Superior temporal gyrus (tissue), 1 donor: ENCODE measurements at regions not wholly inside any gene's neighbourhood (a gene's known extent, or its start where the extent isn't known, plus 50 kb on each side); places are given as distances from the start of the nearest gene placed in this dataset.
"Not testable (repeated sequence)": the region's sequence is repeated elsewhere in the genome, so short reads cannot be mapped to it uniquely, and the experiment has no call there.

Experiments used
- DNase-seq: peaks from one replicate; pipeline ENCODE4 v3.0.0-alpha.2; 2016; ENCODE audit errors: extremely low spot score

DNA sequence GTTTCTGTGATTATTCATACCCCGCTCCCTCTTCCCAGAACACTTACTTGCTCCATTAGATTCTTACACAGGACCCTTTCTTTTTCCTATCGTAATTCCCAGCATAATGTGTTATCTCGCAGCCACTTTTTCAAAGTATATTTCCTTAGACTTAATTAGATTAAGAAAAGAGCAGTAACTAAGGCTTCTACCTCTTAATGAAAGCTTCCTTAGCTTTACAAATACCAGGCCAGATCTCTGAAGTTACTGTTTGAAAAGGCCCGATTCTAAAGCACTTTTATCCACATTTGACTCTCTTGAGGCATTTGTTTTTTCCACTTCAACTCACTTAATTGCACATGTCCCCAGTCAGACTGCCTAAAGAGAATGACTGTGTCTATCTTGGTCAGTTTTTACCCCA lies 1264.3 kb upstream of the ADGRL2 start:
- DNase-seq, result no peak

GRCh38 chr1:80535466-80535865 lies 1265.3 kb upstream of the ADGRL2 start:
- DNase-seq, result no peak

DNA sequence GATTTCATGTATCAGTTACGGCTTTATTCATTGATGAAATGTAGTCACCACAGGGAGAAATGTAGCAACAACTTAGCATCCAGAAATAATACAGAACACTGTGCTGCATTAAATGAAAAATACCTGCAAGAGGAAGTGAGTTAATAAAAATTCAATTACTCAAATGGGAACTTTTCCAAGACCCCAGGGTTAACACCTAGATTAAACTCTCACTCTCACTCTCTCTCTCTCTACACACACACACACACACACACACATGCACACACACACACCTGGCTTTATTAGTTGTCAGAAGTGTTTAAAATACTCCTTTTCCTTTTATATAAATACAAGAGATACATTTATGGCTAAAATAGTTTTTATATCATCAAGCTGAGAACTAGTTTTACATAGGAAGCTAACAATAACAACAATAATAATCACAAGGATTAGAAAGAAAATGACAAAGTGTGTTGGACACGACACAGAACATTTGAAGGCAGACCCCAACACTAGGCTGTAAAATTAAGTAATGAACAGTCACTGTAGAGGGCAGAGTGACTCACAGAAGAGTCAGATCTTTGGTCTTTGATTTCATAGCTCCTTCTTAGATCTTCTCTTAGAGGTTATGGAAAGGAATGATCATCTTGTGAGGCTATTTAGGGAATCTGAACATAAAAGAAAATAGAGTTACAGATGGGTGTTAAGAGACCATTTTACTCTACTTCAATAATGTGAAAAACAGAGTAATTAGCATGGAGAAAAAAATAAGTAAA lies 1266.0 kb upstream of the ADGRL2 start:
- no peak for DNase-seq

DNA sequence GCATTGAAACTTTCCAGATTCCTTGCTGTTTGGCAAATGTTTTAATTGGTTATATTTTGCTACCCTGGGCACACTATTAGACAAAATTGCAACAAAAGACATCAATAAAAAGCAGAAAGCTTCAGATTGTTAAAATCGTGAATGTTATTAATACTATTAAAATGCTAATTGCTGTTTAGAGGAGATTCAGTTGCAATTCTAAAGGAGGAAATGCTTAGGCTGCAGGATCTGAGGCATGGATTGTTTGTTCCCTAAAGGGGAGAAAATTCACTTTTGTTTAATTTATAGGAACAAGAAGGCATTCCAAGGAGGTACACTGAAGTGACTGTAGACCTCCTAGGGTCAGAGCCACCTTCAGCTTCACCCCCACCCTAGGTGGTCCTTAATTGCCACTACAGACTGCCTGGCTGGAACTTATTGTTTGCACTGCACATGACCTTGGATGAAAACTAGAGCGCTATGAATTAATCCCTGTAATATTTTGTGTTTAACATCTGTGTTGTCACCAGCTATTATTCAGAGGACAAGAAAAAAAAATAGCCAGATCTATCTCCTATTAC lies 1266.9 kb upstream of the ADGRL2 start:
- no peak for DNase-seq

- no peak for DNase-seq
These were observed 1267.6 kb upstream of the ADGRL2 start for GRCh38 chr1:80533093-80533492.

GRCh38 chr1:80531182-80531581 lies 1269.6 kb upstream of the ADGRL2 start:
- DNase-seq, result no peak

DNA sequence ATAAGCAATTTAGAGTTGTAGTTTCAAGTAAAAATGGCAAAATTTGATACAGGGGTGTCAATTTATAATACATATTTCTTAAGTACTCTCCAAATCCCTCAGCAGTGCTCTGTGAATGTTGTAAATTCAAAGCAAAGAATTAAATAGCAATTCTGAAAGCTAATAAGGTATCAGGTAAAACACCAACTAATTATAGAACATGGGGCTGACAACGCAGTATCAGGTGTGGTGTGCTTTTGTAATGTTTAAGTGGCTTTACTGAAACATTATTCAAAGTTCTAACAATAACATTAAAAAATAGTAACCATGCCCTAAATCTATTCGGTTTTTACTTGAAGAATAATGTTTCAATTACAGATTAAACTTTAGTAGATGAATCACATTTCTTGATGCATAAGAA lies 1271.2 kb upstream of the ADGRL2 start:
- no peak for DNase-seq

DNA sequence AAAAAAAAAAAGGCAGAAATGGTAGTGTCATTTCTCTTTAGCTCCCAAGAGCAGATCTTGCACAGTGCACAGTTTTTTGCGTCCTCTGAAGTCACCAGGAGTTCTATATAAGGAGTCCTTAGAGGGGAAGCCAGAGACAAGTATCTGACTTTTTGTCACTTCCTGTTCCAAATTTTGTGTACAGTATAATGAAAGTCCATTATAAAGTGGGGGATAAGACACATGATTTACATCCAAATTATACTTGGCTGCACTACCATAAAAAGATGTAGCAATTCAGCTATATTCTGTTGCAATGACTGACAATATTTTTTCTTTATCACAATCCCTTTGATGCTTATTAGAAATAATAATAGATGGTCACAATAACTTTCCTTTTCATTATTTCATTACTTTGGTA lies 1276.9 kb upstream of the ADGRL2 start:
- DNase-seq, result no peak

DNA sequence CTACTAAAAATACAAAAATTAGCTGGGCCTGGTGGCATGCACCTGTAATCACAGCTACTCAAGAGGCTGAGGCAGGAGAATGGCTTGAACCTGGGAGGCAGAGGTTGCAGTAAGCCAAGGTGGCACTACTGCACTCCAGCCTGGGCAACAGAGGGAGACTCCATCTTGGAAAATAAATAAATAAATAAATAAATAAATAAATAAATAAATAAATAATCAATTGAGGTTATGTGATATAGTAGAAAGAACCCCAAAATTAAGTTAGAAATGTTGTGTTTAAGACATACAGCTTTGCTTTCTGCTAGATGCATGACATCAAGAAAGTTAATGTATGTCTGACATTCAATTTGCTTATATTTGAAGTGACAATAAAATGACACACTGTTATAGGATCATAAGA lies 1277.7 kb upstream of the ADGRL2 start:
- not testable (repeated sequence) for DNase-seq

GRCh38 chr1:80520949-80521348 lies 1279.8 kb upstream of the ADGRL2 start:
- DNase-seq, result no peak

DNA sequence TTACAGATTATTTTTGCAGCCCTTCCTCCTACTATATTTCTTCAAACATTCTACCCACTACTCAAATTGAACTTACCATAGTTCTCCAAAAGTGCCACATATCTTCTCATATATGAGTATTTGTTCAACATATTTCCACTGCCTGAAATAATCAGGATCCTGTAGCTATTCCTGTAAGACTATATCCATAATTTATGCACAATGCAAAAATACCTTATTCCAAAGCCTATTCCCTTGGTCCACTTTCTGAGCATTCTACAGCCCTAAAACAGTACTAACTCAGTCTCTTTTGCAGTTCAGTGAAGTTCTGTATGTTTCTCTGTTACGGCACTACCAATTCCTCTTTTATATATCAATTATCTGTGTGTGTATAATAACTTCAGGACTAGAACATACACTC lies 1283.7 kb upstream of the ADGRL2 start:
- DNase-seq, result no peak

GRCh38 chr1:80509965-80510522 lies 1290.7 kb upstream of the ADGRL2 start:
- no peak for DNase-seq

GRCh38 chr1:80506216-80506615 lies 1294.5 kb upstream of the ADGRL2 start:
- DNase-seq, result no peak

DNA sequence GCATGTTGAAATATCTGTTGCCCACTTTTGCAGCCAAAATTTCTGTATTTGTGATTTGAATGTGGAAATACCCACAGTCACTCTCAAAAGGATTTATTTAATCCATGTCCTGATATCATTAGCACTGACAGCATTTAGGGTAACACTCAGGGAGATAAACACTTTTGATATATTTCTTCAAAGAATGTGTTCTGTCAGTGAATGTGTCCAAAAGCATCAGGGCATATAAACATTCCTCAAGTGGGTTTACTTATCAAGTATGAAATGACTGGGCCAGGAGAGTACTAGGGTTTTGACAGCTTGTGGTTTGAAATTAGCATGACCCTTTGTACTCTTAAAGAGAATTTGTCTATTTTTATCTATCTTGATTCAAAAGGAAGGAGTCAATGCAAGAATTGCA lies 1302.1 kb upstream of the ADGRL2 start:
- DNase-seq, result no peak

DNA sequence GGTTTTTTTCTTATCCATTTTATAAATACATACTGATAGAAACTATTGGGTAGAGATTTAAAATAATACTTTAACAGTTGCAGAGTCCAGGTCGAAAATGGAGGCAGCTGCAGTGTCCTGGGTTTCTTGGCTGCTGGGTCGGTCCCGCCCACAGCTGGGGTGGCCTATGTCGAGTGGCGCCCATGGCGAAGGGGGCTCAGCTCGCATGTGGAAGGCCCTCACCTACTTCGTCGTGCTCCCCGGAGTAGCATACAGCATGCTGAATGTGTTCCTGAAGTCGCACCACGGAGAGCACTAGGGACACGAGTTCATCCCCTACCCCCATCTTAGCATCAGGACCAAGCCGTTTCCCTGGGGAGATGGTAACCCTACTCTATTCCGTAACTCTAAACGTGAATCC lies 1304.9 kb upstream of the ADGRL2 start:
- no peak for DNase-seq

- DNase-seq, result no peak
These were observed 1328.6 kb upstream of the ADGRL2 start for GRCh38 chr1:80472145-80472544.

DNA sequence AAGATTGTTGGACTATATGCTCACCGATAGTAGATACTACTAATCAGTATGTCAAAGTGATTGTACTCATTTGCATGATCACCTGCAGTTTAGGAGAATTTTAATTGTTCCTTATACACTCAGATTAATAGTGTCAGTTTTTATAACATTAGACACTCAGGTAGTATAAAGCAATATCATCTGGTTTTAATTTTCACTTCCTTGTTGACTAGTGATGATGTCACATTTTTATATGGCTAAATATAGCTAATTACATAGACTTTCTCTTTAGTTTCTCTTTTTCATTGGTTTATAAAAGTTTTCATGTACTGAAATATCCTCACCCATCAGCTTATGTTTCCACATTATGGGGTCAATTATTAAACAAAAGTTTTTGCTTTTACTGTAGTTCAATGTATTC lies 1332.4 kb upstream of the ADGRL2 start:
- DNase-seq, result no peak

DNA sequence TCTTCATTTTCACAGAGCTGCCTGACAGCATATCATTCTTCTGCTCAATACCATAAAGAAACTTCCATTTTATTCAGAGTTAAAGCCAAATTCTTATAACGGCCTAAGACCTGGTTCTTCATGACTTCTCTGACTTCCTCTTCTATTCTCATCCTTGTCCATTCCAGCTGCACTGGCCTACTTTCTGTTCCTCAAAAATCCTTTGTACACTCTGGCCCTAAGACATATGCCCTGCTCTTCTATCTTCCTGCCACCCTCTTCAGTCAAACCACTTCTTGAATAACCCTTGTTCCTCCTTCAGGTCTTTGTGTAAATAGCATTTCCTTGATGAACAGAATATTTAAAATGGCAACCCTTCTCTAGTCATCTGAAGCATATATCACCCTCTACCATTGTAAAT lies 1338.7 kb upstream of the ADGRL2 start:
- DNase-seq, result no peak

DNA sequence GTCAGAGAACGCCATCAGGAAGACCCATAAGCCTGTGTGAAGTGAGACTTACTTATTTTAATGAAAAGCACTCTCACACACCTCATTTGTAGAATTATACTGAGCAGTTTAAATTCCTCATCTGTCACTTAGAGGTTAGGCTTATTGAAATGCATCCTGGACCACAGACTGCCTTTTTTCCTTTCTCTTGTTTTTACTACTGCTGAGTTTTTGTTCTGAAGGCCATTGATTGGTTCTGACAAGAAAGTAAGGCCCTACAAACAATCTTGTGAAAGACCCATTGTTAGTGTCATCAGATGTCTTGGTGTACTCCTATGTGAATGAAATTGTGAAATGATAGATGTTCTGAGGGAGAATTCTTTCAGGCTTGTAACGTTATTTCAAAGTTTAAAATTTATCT lies 1343.3 kb upstream of the ADGRL2 start:
- no peak for DNase-seq

DNA sequence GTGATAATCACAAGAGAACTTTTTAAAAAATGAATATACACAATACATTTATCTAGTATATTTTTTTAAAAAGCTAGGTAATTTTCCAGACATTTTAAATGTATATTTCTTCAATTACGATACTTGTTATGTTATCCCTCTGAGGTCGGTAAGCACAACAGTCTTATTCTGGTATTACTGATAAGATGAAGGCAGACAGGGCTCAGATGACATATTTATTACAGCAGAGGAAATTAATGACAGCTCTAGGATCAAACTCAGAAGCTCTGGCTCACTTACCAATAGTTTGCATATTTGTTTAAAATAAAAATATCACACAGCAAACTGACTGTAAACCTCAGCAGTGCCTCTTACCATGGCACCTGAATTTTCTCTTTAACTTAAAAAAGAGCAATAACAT lies 1347.0 kb upstream of the ADGRL2 start:
- no peak for DNase-seq

- no peak for DNase-seq
These were observed 1350.0 kb upstream of the ADGRL2 start for GRCh38 chr1:80450711-80451110.

GRCh38 chr1:80448081-80448480 lies 1352.7 kb upstream of the ADGRL2 start:
- no peak for DNase-seq

GRCh38 chr1:80447526-80447925 lies 1353.2 kb upstream of the ADGRL2 start:
- DNase-seq, result no peak

- no peak for DNase-seq
These were observed 1355.7 kb upstream of the ADGRL2 start for GRCh38 chr1:80445033-80445432.
